ENCODE measurements at regions not wholly inside any gene's neighbourhood (a gene's known extent, or its start where the extent isn't known, plus 50 kb on each side); places are given as distances from the start of the nearest gene placed in this dataset.

DNA sequence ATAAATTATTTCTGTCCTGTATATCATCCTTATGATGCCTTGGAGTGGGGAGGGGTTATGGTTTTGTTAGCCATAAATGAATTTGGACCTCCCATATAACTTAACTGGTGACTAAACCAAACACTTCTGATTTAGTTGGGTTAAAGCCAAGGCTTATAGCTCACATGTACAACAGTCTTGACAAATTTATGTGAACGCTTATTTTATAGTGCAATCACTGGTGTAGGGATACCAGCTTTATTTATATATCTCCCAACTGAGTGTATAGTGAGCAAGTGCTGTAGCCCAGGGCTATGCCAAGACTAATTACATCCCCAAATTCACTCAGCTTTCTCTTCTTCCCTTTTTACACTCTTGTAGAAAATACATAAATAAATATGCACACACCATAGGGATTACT is 956.2 kb downstream of the SORCS3 start:
- Histone ChIP-seq H3K27me3 (ENCODE audit: control insufficient read depth in 2 of 2, insufficient read depth in 2 of 2, low read length in 2 of 2) (no peaks in the 10 kb centered on the region), H3K27ac (ENCODE audit: insufficient read depth, low read depth, low read length) (no peak overlapping the region), H3K4me1 (ENCODE audit: control insufficient read depth, extremely low read depth, insufficient read depth, low read length) (no peaks in the 10 kb centered on the region), H4K20me1 (replicated peaks; ENCODE audit: control insufficient read depth, extremely low read depth, insufficient read depth, low read length) (no peaks in the 10 kb centered on the region), H3K4me2 (ENCODE audit: insufficient read depth, low read length) (no peak overlapping the region), H3K36me3 (ENCODE audit: control insufficient read depth in 2 of 2, extremely low read depth in 1 of 2, insufficient read depth in 2 of 2, low read length in 2 of 2) (no peaks in the 10 kb centered on the region), H3K4me3 (replicated peaks in 1 of 3; ENCODE audit: insufficient read depth in 1 of 3, low read depth in 1 of 3, low read length in 3 of 3) (no peak overlapping the region), H3K9ac (replicated peaks; ENCODE audit: extremely low read depth, insufficient read depth, low read length) (no peak overlapping the region), H3K79me2 (ENCODE audit: control insufficient read depth, insufficient read depth, low read length) (no peaks in the 10 kb centered on the region), H3K9me1 (replicated peaks; ENCODE audit: control insufficient read depth, extremely low read depth, insufficient read depth, low read length) (no peaks in the 10 kb centered on the region), H2AFZ (ENCODE audit: low read depth, low read length) (no peak overlapping the region), H3K9me3 (replicated peaks; ENCODE audit: control insufficient read depth, insufficient read depth, low read length) (peaks cover 8% of the 10 kb centered on the region)
- intact Hi-C loops (cut with micrococcal nuclease) (no loop called here), dilution Hi-C loops (cut with MboI; ENCODE audit: extremely low pct_ligation_motif_present, low sequenced_read_pairs) (no loop called here)
- TF ChIP-seq EZH2 (IDR thresholded peaks at IDR 0.05; ENCODE audit: borderline replicate concordance, low read depth, low read length, severe bottlenecking) = no peak
- no peak for TF ChIP-seq JUN (IDR thresholded peaks at IDR 0.05; ENCODE audit: borderline replicate concordance, insufficient read depth, insufficient read length, low read depth)
- no peak for TF ChIP-seq GATA2 (IDR thresholded peaks at IDR 0.05; ENCODE audit: insufficient read depth, insufficient read length, low read depth, low read length)
- TF ChIP-seq, protein P1, sequence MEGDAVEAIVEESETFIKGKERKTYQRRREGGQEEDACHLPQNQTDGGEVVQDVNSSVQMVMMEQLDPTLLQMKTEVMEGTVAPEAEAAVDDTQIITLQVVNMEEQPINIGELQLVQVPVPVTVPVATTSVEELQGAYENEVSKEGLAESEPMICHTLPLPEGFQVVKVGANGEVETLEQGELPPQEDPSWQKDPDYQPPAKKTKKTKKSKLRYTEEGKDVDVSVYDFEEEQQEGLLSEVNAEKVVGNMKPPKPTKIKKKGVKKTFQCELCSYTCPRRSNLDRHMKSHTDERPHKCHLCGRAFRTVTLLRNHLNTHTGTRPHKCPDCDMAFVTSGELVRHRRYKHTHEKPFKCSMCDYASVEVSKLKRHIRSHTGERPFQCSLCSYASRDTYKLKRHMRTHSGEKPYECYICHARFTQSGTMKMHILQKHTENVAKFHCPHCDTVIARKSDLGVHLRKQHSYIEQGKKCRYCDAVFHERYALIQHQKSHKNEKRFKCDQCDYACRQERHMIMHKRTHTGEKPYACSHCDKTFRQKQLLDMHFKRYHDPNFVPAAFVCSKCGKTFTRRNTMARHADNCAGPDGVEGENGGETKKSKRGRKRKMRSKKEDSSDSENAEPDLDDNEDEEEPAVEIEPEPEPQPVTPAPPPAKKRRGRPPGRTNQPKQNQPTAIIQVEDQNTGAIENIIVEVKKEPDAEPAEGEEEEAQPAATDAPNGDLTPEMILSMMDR (IDR thresholded peaks at IDR 0.05; ENCODE audit: extremely low read depth in 1 of 2, insufficient read depth in 1 of 2, low read depth in 1 of 2, low read length in 2 of 2) = no peak
- no peak for TF ChIP-seq FOS (IDR thresholded peaks at IDR 0.05; ENCODE audit: borderline replicate concordance, insufficient read depth, low read length)
- TF ChIP-seq, protein P2, sequence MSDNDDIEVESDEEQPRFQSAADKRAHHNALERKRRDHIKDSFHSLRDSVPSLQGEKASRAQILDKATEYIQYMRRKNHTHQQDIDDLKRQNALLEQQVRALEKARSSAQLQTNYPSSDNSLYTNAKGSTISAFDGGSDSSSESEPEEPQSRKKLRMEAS (IDR thresholded peaks at IDR 0.05; ENCODE audit: insufficient read depth, insufficient read length) = no peak
- TF ChIP-seq POLR2AphosphoS5 (IDR thresholded peaks at IDR 0.05; ENCODE audit: insufficient read depth, low read depth, low read length) = no peak
- TF ChIP-seq POLR2A (IDR thresholded peaks at IDR 0.05; ENCODE audit: low read depth, low read length) = no peak
- no peak for TF ChIP-seq MYC (IDR thresholded peaks at IDR 0.05; ENCODE audit: low read depth, low read length)
- FAIRE-seq = no peak
- CTCF ChIA-PET = no interaction called here
- BruUV-seq (replicated peaks) = no TSS peak
- no peak for DNase-seq (ENCODE audit: low read depth, low spot score)
- POLR2A ChIA-PET = no interaction called here

All from endothelial cell of umbilical vein (primary cell).